Caco-2 (cell line): ENCODE measurements at regions not wholly inside any gene's neighbourhood (a gene's known extent, or its start where the extent isn't known, plus 50 kb on each side); places are given as distances from the start of the nearest gene placed in this dataset.
A peak's percentile ranks its signal among the peaks of the same experiment; 100 is the strongest.

ENCODE experiments used
- BruUV-seq: library from RNA; stranded (reverse); fragments of 400-500 nt; replicated peaks from 2 replicates; lab custom pipeline; 2021; lab: Mats Ljungman, UMichigan
- CTCF ChIA-PET: fragments of 300-600 bp; sonication (Branson Sonifier 250); formaldehyde crosslinking; loops from one replicate; lab custom pipeline; 2022; ENCODE audit warnings: antibody characterized with exemption; lab: Charles Lee
- POLR2A ChIA-PET: fragments of 300-600 bp; sonication (Branson Sonifier 250); formaldehyde crosslinking; loops from one replicate; lab custom pipeline; 2022; ENCODE audit warnings: antibody characterized with exemption; lab: Charles Lee
- DNase-seq, 2 experiments: peaks; one replicate each; pipeline versions ENCODE4 v3.0.0 to v3.0.0-alpha.2; 2020 to 2022
- H3K27me3 ChIP-seq: replicated peaks from 2 replicates; pipeline ENCODE4 v1.6.0; 2011; ENCODE audit warnings: low read length; ENCODE audit not compliant: control insufficient read depth, insufficient read depth
- H3K36me3 ChIP-seq: 2 replicates; pipeline ENCODE4 v1.5.1; 2011; ENCODE audit warnings: low read length; ENCODE audit not compliant: control insufficient read depth, insufficient read depth
- H3K4me1 ChIP-seq: fragments of 250-450 bp; sonication (Bioruptor Pico); 2 replicates; pipeline ENCODE4 v1.5.1; 2020; ENCODE audit warnings: mild to moderate bottlenecking
- H3K4me3 ChIP-seq: 2 replicates; pipeline ENCODE4 v1.5.1; 2011; ENCODE audit warnings: low read depth, mild to moderate bottlenecking, control low read depth, low read length
- H3K9me3 ChIP-seq: fragments of 250-450 bp; sonication (Bioruptor Pico); 2 replicates; pipeline ENCODE4 v1.5.1; 2020; ENCODE audit warnings: mild to moderate bottlenecking, moderate library complexity
- H3K27ac Mint-ChIP-seq: one replicate; pipeline ENCODE4 v1.8.0; 2022; ENCODE audit warnings: mixed read lengths; ENCODE audit not compliant: unreplicated experiment
- H3K27me3 Mint-ChIP-seq: one replicate; pipeline ENCODE4 v1.8.0; 2022; ENCODE audit warnings: mixed read lengths; ENCODE audit not compliant: insufficient read depth, unreplicated experiment
- H3K36me3 Mint-ChIP-seq: one replicate; pipeline ENCODE4 v1.8.0; 2022; ENCODE audit warnings: mild to moderate bottlenecking, mixed read lengths; ENCODE audit not compliant: insufficient read depth, unreplicated experiment
- H3K4me1 Mint-ChIP-seq: one replicate; pipeline ENCODE4 v1.8.0; 2022; ENCODE audit warnings: low read depth, mixed read lengths; ENCODE audit not compliant: unreplicated experiment
- H3K4me3 Mint-ChIP-seq: one replicate; pipeline ENCODE4 v1.8.0; 2022; ENCODE audit warnings: mild to moderate bottlenecking, moderate library complexity, mixed read lengths; ENCODE audit not compliant: unreplicated experiment
- H3K9me3 Mint-ChIP-seq: one replicate; pipeline ENCODE4 v1.8.0; 2022; ENCODE audit warnings: mixed read lengths; ENCODE audit not compliant: unreplicated experiment
- intact Hi-C: fragments of 100-400 bp; cut with micrococcal nuclease; formaldehyde crosslinking; loops from one replicate; pipeline ENCODE4 v1.10.0; 2022; ENCODE audit not compliant: unreplicated experiment
- TF ChIP-seq, protein P1 (sequence below), 2 experiments: fragments of 200-600 bp in 1 of 2; IDR thresholded peaks; 1 replicate in 1 of 2; 2 replicates in 1 of 2; pipeline versions ENCODE4 v1.5.1 to v1.8.0; 2011 to 2022; ENCODE audit warnings: antibody characterized with exemption in 1 of 2, control low read depth in 1 of 2, inconsistent platforms in 1 of 2, low read depth in 1 of 2, low read length in 1 of 2, mild to moderate bottlenecking in 1 of 2, moderate library complexity in 1 of 2; ENCODE audit not compliant: insufficient read depth in 1 of 2, severe bottlenecking in 1 of 2, unreplicated experiment in 1 of 2

DNA sequence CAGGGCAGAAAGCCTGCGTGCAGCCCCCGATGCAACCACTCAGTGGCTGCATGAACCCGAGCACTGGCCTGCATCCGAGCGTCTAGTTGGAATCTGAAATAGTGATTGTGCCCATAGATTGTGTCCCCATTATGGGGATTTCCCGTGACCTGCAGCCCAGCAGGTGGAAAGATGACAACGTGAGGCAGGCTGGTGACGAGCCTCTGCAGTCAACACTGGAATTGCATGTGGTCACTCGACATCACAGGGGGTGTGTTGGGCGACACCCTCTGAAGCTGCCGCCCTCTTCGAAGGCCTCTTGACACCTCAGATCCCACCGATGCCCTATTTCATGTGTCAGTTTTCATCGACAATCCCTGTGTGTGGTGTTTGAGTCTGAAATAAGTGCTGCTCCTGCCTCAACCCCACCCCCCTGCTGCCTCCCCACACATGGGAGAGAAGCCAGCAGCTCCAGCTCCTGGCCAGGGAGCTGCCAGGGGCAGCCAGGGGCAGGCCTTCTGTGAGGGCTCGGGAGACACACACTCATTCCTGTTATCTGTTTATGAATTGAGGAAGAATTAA is 172.0 kb upstream of the B3GAT1 start:
- no TSS peak for BruUV-seq
- Mint-ChIP-seq H3K4me3 (no peak overlapping the region), H3K4me1 (peaks cover 12% of the 10 kb centered on the region), H3K36me3 (no peaks in the 10 kb centered on the region), H3K27me3 (no peaks in the 10 kb centered on the region), H3K9me3 (no peaks in the 10 kb centered on the region), H3K27ac (no peak overlapping the region)
- H3K9me3 ChIP-seq: no peaks in the 10 kb centered on the region
- no peak overlapping the region for H3K4me3 ChIP-seq
- CTCF ChIA-PET: no interaction called here
- H3K4me1 ChIP-seq: peaks cover 13% of the 10 kb centered on the region
- no peaks in the 10 kb centered on the region for H3K36me3 ChIP-seq
- POLR2A ChIA-PET: no interaction called here
- TF ChIP-seq, protein P1, sequence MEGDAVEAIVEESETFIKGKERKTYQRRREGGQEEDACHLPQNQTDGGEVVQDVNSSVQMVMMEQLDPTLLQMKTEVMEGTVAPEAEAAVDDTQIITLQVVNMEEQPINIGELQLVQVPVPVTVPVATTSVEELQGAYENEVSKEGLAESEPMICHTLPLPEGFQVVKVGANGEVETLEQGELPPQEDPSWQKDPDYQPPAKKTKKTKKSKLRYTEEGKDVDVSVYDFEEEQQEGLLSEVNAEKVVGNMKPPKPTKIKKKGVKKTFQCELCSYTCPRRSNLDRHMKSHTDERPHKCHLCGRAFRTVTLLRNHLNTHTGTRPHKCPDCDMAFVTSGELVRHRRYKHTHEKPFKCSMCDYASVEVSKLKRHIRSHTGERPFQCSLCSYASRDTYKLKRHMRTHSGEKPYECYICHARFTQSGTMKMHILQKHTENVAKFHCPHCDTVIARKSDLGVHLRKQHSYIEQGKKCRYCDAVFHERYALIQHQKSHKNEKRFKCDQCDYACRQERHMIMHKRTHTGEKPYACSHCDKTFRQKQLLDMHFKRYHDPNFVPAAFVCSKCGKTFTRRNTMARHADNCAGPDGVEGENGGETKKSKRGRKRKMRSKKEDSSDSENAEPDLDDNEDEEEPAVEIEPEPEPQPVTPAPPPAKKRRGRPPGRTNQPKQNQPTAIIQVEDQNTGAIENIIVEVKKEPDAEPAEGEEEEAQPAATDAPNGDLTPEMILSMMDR (IDR thresholded peaks at IDR 0.05; ENCODE audit: insufficient read depth in 1 of 2, low read depth in 1 of 2, low read length in 1 of 2, severe bottlenecking in 1 of 2, unreplicated experiment in 1 of 2): no peak
- H3K27me3 ChIP-seq: no peaks in the 10 kb centered on the region
- intact Hi-C loops: no loop called here
- no peak for DNase-seq

- no peaks in the 10 kb centered on the region for H3K9me3 Mint-ChIP-seq
- no peak overlapping the region for H3K27ac Mint-ChIP-seq
- H3K27me3 ChIP-seq: no peaks in the 10 kb centered on the region
- ChIA-PET POLR2A (no interaction called here), CTCF (no interaction called here)
- H3K4me1 ChIP-seq: peaks cover 13% of the 10 kb centered on the region
- TF ChIP-seq, protein P1 (IDR thresholded peaks at IDR 0.05; ENCODE audit: insufficient read depth in 1 of 2, low read depth in 1 of 2, low read length in 1 of 2, severe bottlenecking in 1 of 2, unreplicated experiment in 1 of 2): no peak
- no peaks in the 10 kb centered on the region for H3K27me3 Mint-ChIP-seq
- BruUV-seq: no TSS peak
- no peak overlapping the region for H3K4me3 ChIP-seq
- H3K9me3 ChIP-seq: no peaks in the 10 kb centered on the region
- H3K36me3 ChIP-seq: no peaks in the 10 kb centered on the region
- peaks cover 12% of the 10 kb centered on the region for H3K4me1 Mint-ChIP-seq
- H3K4me3 Mint-ChIP-seq: no peak overlapping the region
- DNase-seq: no peak
- no peaks in the 10 kb centered on the region for H3K36me3 Mint-ChIP-seq
- intact Hi-C loops: no loop called here
Observed at GRCh38 chr11:134583397-134583990, 171.5 kb upstream of the B3GAT1 start.

- peak in 1 of 2 experiments; percentile 17 for DNase-seq
- Mint-ChIP-seq H3K4me1 (peaks cover 12% of the 10 kb centered on the region), H3K27me3 (no peaks in the 10 kb centered on the region), H3K4me3 (no peak overlapping the region), H3K36me3 (no peaks in the 10 kb centered on the region), H3K9me3 (no peaks in the 10 kb centered on the region), H3K27ac (no peak overlapping the region)
- TF ChIP-seq, protein P1 (IDR thresholded peaks at IDR 0.05; ENCODE audit: insufficient read depth in 1 of 2, low read depth in 1 of 2, low read length in 1 of 2, severe bottlenecking in 1 of 2, unreplicated experiment in 1 of 2): no peak
- no peaks in the 10 kb centered on the region for H3K27me3 ChIP-seq
- CTCF ChIA-PET: no interaction called here
- no peaks in the 10 kb centered on the region for H3K9me3 ChIP-seq
- BruUV-seq: no TSS peak
- intact Hi-C loops: no loop called here
- POLR2A ChIA-PET: no interaction called here
- no peak overlapping the region for H3K4me3 ChIP-seq
- peaks cover 13% of the 10 kb centered on the region for H3K4me1 ChIP-seq
- no peaks in the 10 kb centered on the region for H3K36me3 ChIP-seq
Observed at GRCh38 chr11:134582770-134583095, 170.7 kb upstream of the B3GAT1 start.
